ENCODE measurements at regions not wholly inside any gene's neighbourhood (a gene's known extent, or its start where the extent isn't known, plus 50 kb on each side); places are given as distances from the start of the nearest gene placed in this dataset.

GRCh38 chr2:201969938-201970785 is 63.5 kb upstream of the FZD7 start:
- Histone ChIP-seq H3K36me3 (ENCODE audit: control insufficient read depth in 2 of 2, extremely low read depth in 1 of 2, insufficient read depth in 2 of 2, low read length in 2 of 2) (no peaks in the 10 kb centered on the region), H4K20me1 (replicated peaks; ENCODE audit: control insufficient read depth, extremely low read depth, insufficient read depth, low read length) (no peaks in the 10 kb centered on the region), H3K9me3 (replicated peaks; ENCODE audit: control insufficient read depth, insufficient read depth, low read length) (no peaks in the 10 kb centered on the region), H2AFZ (ENCODE audit: low read depth, low read length) (no peak overlapping the region), H3K27ac (ENCODE audit: insufficient read depth, low read depth, low read length) (no peak overlapping the region), H3K79me2 (ENCODE audit: control insufficient read depth, insufficient read depth, low read length) (no peaks in the 10 kb centered on the region), H3K4me3 (replicated peaks in 1 of 3; ENCODE audit: insufficient read depth in 1 of 3, low read depth in 1 of 3, low read length in 3 of 3) (no peak overlapping the region), H3K9me1 (replicated peaks; ENCODE audit: control insufficient read depth, extremely low read depth, insufficient read depth, low read length) (no peaks in the 10 kb centered on the region), H3K4me2 (ENCODE audit: insufficient read depth, low read length) (no peak overlapping the region), H3K27me3 (ENCODE audit: control insufficient read depth in 2 of 2, insufficient read depth in 2 of 2, low read length in 2 of 2) (peaks cover 0 to 3% of the 10 kb centered on the region in 2 experiments), H3K9ac (replicated peaks; ENCODE audit: extremely low read depth, insufficient read depth, low read length) (no peak overlapping the region), H3K4me1 (ENCODE audit: control insufficient read depth, extremely low read depth, insufficient read depth, low read length) (no peaks in the 10 kb centered on the region)
- TF ChIP-seq CTCF (IDR thresholded peaks at IDR 0.05; ENCODE audit: extremely low read depth in 1 of 2, insufficient read depth in 1 of 2, low read depth in 1 of 2, low read length in 2 of 2) (no peak), POLR2AphosphoS5 (IDR thresholded peaks at IDR 0.05; ENCODE audit: insufficient read depth, low read depth, low read length) (no peak)
- no TSS peak for BruUV-seq (replicated peaks)
- POLR2A ChIA-PET: no interaction called here
- dilution Hi-C loops (cut with MboI; ENCODE audit: extremely low pct_ligation_motif_present, low sequenced_read_pairs): no loop called here
- FAIRE-seq (no peak), DNase-seq (ENCODE audit: low read depth, low spot score) (no peak)
- intact Hi-C loops (cut with micrococcal nuclease): no loop called here
- CTCF ChIA-PET: no interaction called here

DNA sequence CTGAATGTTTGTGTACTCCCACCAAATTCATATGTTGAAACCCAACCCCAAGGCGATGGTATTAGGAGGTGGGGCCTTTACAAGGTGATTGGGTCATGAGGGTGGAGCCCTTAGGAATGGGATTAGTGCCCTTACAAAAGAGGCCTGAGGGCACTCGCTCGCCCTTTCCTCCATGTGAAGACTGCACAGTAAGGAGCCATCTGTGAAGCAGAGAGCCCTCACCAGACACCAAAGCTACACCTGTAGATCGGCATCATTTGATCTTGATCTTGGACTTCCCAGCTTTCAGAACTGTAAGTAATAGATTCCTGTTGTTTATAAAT is 62.9 kb upstream of the FZD7 start:
- Histone ChIP-seq H3K4me1 (ENCODE audit: control insufficient read depth, extremely low read depth, insufficient read depth, low read length) (no peaks in the 10 kb centered on the region), H3K27ac (ENCODE audit: insufficient read depth, low read depth, low read length) (no peak overlapping the region), H3K4me2 (ENCODE audit: insufficient read depth, low read length) (no peak overlapping the region), H3K36me3 (ENCODE audit: control insufficient read depth in 2 of 2, extremely low read depth in 1 of 2, insufficient read depth in 2 of 2, low read length in 2 of 2) (no peaks in the 10 kb centered on the region), H3K9me1 (replicated peaks; ENCODE audit: control insufficient read depth, extremely low read depth, insufficient read depth, low read length) (no peaks in the 10 kb centered on the region), H3K9me3 (replicated peaks; ENCODE audit: control insufficient read depth, insufficient read depth, low read length) (no peaks in the 10 kb centered on the region), H3K27me3 (ENCODE audit: control insufficient read depth in 2 of 2, insufficient read depth in 2 of 2, low read length in 2 of 2) (peaks cover 0 to 3% of the 10 kb centered on the region in 2 experiments), H3K4me3 (replicated peaks in 1 of 3; ENCODE audit: insufficient read depth in 1 of 3, low read depth in 1 of 3, low read length in 3 of 3) (no peak overlapping the region), H3K9ac (replicated peaks; ENCODE audit: extremely low read depth, insufficient read depth, low read length) (no peak overlapping the region), H3K79me2 (ENCODE audit: control insufficient read depth, insufficient read depth, low read length) (no peaks in the 10 kb centered on the region), H2AFZ (ENCODE audit: low read depth, low read length) (no peak overlapping the region), H4K20me1 (replicated peaks; ENCODE audit: control insufficient read depth, extremely low read depth, insufficient read depth, low read length) (no peaks in the 10 kb centered on the region)
- DNase-seq (ENCODE audit: low read depth, low spot score) (no peak), FAIRE-seq (no peak)
- ChIA-PET POLR2A (no interaction called here), CTCF (no interaction called here)
- dilution Hi-C loops (cut with MboI; ENCODE audit: extremely low pct_ligation_motif_present, low sequenced_read_pairs) (no loop called here), intact Hi-C loops (cut with micrococcal nuclease) (no loop called here)
- TF ChIP-seq POLR2AphosphoS5 (IDR thresholded peaks at IDR 0.05; ENCODE audit: insufficient read depth, low read depth, low read length) (no peak), MYC (IDR thresholded peaks at IDR 0.05; ENCODE audit: low read depth, low read length) (no peak), JUN (IDR thresholded peaks at IDR 0.05; ENCODE audit: borderline replicate concordance, insufficient read depth, insufficient read length, low read depth) (no peak), GATA2 (IDR thresholded peaks at IDR 0.05; ENCODE audit: insufficient read depth, insufficient read length, low read depth, low read length) (no peak), FOS (IDR thresholded peaks at IDR 0.05; ENCODE audit: borderline replicate concordance, insufficient read depth, low read length) (no peak), CTCF (IDR thresholded peaks at IDR 0.05; ENCODE audit: extremely low read depth in 1 of 2, insufficient read depth in 1 of 2, low read depth in 1 of 2, low read length in 2 of 2) (no peak), POLR2A (IDR thresholded peaks at IDR 0.05; ENCODE audit: low read depth, low read length) (no peak), EZH2 (IDR thresholded peaks at IDR 0.05; ENCODE audit: borderline replicate concordance, low read depth, low read length, severe bottlenecking) (no peak)
- TF ChIP-seq, protein P1, sequence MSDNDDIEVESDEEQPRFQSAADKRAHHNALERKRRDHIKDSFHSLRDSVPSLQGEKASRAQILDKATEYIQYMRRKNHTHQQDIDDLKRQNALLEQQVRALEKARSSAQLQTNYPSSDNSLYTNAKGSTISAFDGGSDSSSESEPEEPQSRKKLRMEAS (IDR thresholded peaks at IDR 0.05; ENCODE audit: insufficient read depth, insufficient read length): no peak
- no TSS peak for BruUV-seq (replicated peaks)

Data from endothelial cell of umbilical vein (primary cell).